ENCODE measurements at regions not wholly inside any gene's neighbourhood (a gene's known extent, or its start where the extent isn't known, plus 50 kb on each side); places are given as distances from the start of the nearest gene placed in this dataset.

DNA sequence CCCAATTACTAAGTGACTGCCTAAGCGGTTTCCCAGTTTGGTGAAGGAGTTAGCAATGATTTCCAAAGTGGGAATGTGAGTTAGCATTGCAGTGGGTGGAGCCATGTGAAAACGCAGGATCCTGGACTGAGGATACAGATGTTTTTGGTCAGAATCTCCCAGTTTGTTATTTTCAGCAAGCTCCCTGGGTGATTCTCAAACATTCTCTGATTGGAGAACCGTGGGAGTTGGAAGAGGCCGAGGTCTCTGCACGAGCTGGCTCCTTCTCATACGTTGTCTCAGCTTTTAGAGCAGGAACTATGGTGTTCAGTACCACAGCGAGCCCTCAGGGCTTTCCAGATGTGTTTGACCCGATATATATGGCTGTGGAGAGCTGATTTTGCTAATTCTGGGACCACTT is 396.5 kb upstream of the NPVF start:
- DNase-seq (ENCODE audit: low read depth), result no peak

DNA sequence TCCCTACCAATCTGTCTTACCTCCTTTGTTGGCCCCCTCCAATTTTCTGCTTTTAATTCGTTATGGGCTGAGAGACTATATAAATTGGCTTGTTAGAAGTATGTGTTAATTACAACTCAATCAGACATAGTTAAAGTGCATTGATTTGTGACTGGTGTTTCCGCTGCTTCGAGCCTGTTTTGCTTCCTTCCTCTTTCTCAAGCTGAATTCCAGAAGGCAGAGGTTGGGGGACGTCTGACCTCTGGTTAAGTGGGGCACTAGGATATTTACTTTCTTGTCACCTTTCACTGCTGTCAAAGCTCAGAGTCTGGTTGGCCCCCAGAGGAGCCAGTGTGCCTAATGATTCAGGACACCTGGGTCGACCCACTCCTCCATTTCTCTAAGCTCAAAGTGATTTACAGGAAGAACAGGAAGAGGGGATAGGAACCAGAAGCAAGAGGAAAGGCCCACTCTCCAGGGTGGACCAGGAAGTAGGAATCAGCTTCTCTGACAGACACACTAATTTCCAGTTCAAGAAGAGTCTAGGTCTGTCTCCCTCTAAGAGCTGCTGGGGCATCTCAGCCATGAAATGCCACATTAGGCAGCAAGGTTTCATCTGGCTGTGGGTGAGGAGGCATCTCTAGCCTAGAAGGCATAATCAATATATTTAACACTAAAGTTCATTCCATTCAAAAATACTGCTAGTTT is 397.2 kb upstream of the NPVF start:
- no peak for DNase-seq (ENCODE audit: low read depth)

DNA sequence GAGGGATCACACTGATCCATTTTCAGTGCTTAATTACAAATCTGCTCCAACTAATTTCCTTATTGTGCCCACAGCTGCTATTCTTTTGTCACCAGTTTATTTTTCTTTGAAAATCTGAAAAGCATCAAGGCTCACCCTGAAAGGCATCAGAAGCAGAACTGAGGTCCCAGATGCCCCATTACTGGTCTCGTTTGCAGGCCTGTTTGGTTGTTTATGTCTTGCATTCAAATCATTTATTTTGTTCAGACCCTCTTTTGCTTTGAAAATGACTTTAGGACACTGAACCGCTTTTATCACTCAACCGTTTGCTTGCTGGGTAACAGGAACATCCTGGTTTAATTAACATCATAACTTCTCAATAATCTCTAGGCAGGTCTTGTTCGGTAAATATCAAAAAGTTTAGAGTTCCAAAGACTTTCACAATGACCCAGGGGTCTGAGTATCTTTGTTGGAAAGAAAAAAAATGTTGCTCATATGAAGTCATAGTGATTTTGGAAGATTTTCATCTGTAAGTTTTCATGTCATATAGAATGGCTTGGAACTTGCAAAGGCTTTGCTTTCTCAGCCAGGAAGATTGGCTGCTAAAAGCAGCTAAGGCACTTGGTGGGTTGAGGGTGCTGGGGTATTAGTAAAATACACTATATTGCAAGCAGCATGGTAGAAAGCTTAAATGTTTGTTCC is 398.3 kb upstream of the NPVF start:
- DNase-seq (ENCODE audit: low read depth), result no peak

DNA sequence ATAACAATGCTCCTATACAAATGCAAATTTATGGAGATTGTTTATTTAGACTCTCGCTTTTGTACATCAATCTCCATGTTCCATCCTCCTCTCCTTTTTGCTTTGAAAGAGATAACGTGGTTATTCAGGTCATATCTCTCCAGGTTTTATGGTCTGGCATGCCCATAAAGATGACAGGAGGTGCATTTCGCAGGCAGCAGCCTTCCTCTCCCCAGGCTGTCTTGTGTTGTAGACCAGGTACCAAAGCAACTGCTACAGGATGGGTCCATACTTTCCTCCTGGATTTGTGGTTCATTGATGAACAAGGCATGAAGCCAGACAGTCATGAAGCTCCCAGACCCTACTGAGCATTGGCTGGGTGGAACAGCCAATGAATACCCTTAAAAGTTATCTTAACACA is 400.2 kb upstream of the NPVF start:
- DNase-seq (ENCODE audit: low read depth), result no peak

DNA sequence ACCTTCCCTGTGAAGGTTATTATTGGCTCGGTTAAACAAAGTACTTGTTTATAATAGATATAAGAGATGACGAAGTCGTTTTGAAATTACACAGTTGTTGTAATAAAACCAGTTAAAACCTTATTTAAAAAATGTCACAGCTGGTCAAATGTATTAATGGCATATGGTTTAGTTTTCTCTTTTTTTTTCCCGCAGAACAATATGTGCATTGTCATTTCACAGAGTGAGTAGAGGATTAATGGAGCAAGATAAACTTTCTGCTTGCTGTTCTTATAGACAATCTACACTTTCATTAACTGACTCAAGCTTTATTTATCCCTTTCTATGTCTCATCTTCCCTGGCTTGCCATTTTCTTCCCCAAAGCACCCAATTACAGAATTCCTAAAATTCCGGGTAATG is 404.3 kb upstream of the NPVF start:
- no peak for DNase-seq (ENCODE audit: low read depth)

DNA sequence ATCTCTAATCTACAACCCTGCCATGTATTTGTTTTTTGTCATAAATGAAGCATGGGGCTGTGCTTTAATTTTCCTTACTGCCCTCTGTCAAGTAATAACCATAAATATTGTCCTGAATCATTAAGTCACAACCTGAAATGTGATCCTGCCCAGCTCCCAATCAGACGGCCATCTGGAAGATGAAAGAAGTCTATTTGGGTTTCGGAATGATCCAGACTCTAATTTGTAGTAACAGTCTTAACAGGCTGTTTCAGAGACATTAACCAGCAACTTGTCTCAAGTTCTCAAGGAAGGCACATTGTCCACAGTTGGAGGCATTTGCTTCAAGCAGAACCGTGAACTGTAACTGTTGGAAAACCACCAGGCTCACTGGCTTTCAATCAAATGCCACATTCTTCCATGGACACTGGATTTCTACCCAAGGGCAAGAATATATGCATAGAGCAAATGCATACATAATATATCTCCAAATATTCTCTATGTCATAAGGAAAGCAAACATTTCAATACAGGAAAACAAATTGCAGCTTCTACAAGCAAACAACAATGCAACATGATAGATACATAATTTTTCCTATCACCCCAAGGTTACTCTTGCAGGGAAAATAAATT is 405.2 kb upstream of the NPVF start:
- no peak for DNase-seq (ENCODE audit: low read depth)

DNA sequence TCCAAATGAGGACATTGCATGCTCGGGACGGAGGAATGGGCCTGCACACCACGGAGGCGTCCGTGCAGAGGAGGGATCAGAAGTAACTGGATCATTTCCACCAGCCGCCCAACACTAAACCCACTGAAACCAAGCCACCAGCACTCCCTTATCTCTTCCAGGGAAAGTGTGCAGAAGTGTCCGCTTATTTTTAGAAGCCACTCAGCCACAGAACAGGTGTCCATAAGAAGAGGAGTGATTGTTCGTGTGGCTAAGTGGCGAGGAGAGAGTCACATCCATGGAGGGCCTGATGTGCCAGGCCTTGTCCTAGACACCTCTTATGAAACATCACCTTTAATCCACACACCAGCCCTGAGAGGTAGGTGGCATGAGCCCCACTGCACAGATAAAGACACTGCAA is 407.9 kb upstream of the NPVF start:
- DNase-seq (ENCODE audit: low read depth), result peak; percentile 33

DNA sequence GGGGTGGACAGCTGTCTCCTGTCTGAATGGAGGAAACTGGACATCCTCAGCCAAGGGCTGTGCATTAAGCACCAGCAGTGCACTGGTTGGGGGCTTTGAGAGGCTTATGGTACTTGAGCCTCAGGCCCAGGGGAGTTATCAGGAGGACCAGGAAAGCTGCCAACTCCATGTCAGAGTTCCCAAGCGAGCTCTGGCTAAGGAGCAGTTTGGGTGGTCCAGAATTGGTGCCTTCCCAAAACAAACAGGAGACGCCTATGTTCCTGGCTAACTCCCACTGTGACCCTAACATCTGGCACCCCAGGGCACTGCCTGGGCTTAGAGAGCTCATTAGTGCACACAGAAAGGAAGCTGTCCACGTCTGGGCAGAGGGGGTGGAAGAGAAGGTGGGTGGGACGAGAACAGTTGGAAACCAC is 408.6 kb upstream of the NPVF start:
- no peak for DNase-seq (ENCODE audit: low read depth)

DNA sequence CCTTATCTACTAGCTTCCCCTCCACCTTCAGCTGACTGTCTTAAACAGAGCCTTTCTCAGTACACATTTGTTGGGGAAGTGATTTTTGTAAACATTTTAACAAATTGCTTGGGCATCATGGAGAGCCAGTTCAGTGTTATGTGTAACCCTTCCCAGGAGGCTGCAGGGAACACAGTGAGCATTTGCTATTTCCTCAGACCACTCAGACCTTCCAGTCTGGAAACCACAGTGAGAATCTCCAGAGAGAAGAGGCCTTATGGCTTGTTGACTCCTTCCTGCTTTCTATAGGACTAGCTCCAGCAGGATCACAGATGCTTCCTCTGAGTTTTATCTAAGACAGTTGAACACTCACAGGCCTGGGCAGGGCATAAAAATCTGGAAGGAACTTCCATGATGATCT is 409.8 kb upstream of the NPVF start:
- DNase-seq (ENCODE audit: low read depth), result no peak

DNA sequence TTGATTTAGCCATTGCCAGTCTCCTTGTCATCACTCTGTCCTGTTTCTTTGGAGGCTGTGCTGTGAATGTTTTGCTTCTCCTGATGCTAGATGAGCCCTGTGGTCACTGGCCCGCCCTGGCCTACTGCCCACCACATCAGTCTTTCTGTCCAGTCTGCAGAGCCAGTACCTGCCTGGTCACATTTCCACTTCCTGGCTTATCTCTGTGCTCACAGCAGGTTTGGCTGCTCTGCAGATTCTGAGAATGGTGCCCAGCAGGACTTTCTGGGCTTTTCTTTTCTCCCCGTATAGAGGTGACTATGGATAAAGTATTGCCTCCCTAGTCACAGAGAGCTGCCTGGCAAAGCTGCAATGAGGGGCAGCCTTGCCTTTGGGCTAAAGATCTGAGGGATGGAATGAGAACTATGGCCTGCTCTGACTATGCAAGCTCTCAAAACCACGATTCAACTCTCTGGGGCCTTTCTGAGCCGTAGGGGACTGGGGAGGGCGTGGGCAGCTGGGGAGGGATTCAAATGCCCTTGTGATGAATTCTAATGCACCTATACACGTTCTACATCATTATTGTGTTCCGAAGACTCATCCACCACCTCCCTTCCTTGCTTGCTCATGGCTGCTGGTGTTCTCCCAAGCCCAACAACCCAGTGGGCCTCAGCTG is 410.4 kb upstream of the NPVF start:
- no peak for DNase-seq (ENCODE audit: low read depth)

DNA sequence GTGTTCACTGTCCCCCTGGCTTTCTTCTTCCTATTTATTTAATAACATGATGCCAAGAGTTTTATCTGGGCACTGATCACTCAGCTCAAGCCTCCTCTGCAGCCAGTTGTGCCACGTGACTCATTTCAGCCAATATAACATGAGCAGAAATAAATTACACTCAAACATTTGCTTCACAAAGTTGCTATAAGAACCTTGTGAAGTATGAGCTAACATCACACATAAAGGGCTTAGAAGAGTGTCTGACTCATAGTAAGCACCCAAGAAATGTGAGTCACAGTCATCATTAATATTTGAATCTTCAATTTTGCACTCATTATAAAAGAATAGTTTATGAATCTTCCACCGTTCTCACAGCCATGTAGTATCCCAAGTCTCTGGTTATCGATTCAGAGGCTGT is 414.6 kb upstream of the NPVF start:
- DNase-seq (ENCODE audit: low read depth), result no peak

DNA sequence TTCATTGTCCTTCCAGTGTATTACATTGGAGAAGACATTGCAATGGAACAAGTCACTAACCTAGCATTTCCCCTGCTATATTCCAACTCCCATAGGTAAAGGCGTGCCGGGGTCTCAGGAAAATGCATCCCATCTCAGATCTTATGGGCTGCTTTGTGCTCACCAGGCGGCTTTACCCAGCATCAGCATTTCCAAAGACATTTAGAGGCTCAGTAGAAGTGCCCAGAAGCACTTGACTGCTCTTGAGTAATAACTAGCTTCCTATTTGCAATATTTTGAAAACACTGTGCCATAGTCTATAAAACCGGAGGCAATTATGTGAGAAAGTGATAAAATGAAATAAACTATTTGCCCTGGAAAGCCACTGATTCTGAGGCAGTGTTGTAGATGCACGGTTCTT is 415.0 kb upstream of the NPVF start:
- no peak for DNase-seq (ENCODE audit: low read depth)

DNA sequence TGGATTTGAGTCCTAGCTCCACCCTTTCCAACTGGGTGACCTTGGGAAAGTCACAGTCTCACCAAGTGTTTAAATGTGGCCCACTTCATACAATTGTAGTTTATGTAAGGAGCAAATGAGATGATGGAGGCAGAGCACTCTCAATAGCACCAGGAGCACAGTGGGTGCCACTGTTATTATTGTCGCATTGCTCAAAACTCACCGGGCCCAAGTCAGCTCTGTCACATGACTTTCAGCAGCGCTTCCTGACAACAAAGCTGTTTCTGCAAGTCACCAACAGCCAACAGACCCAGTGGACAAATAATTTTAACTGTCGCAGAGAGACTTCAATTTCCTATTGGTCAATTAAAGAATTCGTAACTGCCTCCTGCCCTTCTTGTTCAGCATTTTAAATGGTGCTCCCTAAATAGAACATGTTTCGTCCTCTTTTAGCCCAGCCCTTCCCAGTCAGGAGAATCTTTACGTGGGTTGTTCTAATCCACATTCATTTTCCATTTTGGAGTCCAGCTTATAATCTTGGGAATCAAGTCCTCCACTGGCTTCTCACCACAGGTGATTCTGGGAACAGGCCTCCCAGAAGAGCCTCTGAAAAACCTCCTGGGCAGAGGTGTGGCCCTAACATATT is 415.6 kb upstream of the NPVF start:
- DNase-seq (ENCODE audit: low read depth), result no peak

DNA sequence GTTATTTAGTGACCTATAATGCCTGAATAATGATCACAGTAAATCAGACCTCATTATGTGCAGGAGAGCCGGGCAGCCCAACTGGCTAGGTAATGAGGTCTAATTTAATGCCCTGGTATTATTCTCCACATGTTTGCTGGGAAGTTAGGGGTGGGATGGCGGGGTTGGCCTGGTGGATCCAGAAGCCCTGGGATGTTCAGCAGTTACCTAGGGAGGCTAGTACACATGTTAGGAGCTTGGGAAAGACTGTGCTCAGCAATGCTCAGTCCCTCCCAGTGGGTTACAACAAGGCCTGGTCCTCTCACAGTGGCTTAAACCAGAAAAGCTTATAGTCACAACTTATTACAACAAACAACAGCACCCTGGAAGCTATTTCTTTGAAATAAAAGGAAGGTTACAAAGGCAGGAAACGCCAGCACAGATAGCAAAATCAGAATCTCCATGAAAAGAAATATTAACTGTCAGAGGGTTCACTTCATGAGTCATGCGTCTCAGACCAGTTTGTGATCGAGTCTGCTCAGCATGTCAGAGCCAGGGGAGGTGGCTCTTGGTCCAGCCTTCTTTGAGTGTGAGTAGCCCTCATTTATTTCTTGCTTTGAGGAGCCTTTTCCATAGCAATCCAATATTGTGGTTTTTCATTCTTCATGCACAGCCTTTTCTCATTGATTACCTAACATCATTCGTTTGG is 418.6 kb upstream of the NPVF start:
- no peak for DNase-seq (ENCODE audit: low read depth)

DNA sequence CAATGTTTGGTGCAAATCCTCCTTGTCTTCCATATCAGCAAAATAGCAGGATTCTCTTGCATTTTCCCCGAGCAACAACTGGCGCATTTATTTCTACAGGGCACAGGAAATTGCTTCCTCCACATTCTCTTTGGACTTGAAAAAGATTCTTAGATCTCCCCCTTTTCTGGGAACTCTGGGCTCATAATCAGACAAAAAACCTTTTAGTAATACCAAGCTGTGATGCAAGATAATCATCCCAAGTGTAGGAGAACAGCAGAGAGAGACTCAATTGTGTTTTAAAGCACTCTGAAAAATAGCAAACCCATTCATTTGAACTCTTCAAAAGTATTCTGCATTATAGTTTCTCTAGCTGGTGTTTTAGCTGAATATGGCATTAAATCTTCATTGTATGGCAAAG is 419.6 kb upstream of the NPVF start:
- DNase-seq (ENCODE audit: low read depth), result no peak

DNA sequence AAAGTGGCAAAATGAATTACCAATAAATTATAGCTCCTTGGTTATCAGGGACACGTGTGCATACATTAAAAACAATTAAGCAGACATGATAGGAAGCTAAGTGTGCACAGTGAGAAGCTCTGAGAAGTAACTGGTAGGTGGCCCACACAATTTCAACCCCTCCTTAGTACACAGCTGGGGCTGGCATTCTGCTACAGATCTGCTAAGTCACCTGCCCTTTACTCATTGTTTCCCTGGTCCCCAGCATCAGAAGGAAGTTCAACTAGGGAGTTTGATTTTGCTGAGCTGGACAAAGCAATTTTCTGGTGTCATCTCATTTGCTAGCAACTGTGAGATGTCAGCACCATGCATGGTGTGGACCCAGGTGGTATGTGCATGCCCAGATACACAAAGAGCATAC is 424.1 kb upstream of the NPVF start:
- DNase-seq (ENCODE audit: low read depth), result no peak

DNA sequence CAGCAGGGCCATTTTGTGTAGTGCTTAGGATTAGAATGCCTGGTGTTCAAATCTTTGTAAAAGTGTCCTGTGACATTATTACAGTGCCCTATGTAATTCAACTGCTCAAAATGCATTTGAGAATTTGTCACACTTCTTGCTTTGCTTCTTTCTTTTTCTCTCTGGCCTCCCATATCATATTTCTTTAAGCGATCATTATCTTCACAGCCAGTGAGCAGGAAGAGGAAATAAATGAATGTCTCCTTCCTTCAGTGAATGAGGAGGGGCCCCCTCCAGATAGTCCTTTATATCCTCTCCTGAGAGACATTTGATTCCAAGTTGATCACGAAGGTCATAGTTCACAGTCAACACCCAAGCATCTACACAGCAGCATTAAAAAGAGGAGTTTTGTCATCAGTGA is 425.1 kb upstream of the NPVF start:
- no peak for DNase-seq (ENCODE audit: low read depth)

DNA sequence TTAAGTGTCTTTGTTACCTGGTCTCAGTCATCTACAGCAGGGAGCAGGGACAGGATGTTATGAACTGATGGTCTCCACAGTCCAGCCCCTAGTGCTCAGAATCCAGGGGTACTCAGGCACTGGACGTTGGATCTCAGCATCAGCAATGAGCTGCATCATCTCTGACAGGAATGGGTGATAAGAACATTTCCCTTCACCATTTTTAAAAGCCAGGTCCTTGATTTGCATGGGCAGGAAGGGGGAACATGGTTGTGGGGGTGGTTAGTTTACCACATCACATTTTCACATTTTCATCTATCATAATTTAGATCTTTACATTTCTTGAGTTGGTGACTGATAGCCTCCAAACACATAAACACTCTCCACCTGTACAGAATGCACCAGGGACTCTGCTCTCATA is 427.8 kb upstream of the NPVF start:
- no peak for DNase-seq (ENCODE audit: low read depth)

DNA sequence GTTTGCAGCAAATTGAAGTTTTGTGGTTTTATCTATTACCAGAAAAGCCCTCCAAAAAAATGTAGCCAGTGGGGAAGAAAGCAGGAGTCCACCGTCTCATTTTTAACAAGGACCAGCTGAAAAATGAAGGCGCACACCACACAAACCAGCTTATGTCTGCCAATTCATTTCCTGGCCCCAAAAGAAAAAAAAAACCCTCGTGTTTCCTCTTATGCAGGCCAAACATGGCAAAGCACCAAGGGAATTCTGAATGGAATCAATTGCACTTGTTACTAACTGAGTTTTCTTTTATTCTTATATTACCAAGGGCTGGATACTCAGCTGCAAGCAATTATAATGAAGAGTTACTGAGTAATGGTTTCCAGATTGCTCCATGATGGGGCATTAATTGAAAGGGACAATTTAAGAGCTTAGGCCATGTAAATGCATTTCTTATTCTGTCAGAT is 428.3 kb upstream of the NPVF start:
- no peak for DNase-seq (ENCODE audit: low read depth)

DNA sequence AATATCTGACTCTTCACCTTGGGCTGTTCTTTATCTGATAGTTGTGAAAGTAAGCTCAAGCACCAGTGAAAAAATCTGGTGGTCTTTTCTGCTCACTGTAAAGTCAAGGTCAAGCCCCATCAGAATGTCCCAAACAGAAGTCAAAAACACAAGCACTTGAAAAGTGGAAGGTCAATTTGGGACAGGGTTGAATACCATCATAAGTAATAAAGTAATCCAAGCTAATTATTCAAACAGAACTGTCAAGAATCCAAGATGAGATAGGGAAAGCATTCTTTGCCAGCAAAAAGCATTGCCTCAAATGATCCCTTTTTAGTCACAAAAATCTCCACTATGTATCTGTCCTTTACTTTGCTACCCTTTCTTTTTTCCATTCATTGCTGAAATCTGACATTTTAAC is 430.1 kb upstream of the NPVF start:
- DNase-seq (ENCODE audit: low read depth), result no peak

DNA sequence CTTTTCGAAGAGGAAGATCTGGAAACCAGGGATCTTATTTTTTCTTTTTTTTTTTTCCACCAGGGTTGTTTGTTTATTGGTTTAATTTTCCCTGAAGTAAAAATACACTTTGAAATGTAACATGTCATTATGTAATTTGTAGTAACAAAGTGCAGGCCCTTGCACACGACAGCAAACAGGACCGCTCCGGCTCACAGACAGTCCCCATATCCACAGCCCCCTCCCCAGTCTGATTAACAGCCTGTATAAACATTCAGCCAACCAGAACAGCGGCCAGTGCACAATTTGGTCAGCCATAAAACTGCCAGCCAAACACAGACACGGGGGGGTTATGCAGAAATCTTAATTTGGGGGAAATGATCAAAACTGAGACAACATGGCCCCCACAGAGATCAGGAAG is 431.6 kb upstream of the NPVF start:
- no peak for DNase-seq (ENCODE audit: low read depth)
